ENCODE measurements at regions not wholly inside any gene's neighbourhood (a gene's known extent, or its start where the extent isn't known, plus 50 kb on each side); places are given as distances from the start of the nearest gene placed in this dataset.
A peak's percentile ranks its signal among the peaks of the same experiment; 100 is the strongest.

DNA sequence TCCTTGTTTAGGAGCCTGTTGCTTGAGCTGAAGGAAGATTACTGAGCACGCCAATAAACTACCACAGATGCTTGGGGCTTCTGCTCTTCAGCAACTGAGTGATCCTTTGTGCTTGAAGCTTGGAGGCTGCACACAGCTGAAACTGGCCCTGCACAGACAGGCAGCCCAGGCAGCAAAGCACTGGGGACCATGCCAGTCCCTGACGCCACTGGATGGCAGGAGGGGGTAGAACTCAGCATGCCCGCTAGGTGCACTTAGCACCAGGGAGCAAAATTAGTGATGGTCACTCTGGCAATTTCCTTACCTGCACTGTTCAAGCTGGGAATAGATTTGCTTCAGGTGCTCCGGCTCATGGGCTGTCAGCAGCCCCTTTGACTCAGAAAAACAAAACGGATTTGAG lies 91.5 kb downstream of the FAM50B start:
- Histone ChIP-seq H3K9me3 (ENCODE audit: control insufficient read depth in 2 of 2, low read length in 2 of 2) (no peaks in the 10 kb centered on the region), H3K4me3 (ENCODE audit: low read length in 2 of 2) (no peak overlapping the region)

DNA sequence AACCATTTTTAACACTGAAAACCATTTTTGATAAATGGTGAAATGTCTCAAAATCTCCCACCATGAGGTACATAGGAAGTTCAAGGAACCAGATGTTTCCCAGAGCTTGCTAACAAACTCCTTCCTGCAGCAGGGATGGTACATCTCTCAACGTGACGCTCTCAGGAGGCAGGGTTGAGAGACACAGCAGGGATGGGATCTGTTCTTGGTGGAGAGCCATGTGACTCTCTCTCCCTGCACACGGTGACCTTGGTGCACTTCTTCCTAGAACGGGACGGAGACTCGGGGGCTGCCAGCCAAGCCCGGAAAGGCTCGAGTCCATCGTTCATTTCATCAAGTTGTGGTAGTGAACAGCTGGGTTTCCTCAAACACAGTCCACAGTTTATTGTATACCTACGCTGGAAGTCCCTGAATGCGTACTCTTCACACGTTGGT lies 94.2 kb downstream of the FAM50B start:
- peaks cover 5% of the 10 kb centered on the region for H3K4me1 ChIP-seq (ENCODE audit: control insufficient read depth, insufficient read depth, low read length)
- H3K4me3 ChIP-seq (ENCODE audit: low read length in 2 of 2): no peak overlapping the region
- H3K27ac ChIP-seq (ENCODE audit: low read length): no peak overlapping the region
- H3K9ac ChIP-seq (ENCODE audit: low read length in 2 of 2): no peak overlapping the region
- H3K27me3 ChIP-seq (ENCODE audit: control insufficient read depth in 1 of 2, insufficient read depth in 2 of 2, low read length in 2 of 2): peaks cover 0 to 5% of the 10 kb centered on the region in 2 donors
- no peaks in the 10 kb centered on the region for H3K36me3 ChIP-seq (ENCODE audit: control insufficient read depth in 2 of 2, insufficient read depth in 2 of 2, low read length in 2 of 2)
- no peaks in the 10 kb centered on the region for H3K9me3 ChIP-seq (ENCODE audit: control insufficient read depth in 2 of 2, low read length in 2 of 2)

More for the DNA sequence above, 91.5 kb downstream of the FAM50B start:
- Histone ChIP-seq H3K36me3 (ENCODE audit: control insufficient read depth in 2 of 2, insufficient read depth in 2 of 2, low read length in 2 of 2) (no peaks in the 10 kb centered on the region), H3K27ac (ENCODE audit: low read length) (no peak overlapping the region), H3K4me1 (ENCODE audit: control insufficient read depth, insufficient read depth, low read length) (no peaks in the 10 kb centered on the region), H3K9ac (ENCODE audit: low read length in 2 of 2) (no peak overlapping the region), H3K27me3 (ENCODE audit: control insufficient read depth in 1 of 2, insufficient read depth in 2 of 2, low read length in 2 of 2) (peaks cover 0 to 5% of the 10 kb centered on the region in 2 donors)

- Histone ChIP-seq H3K9ac (ENCODE audit: low read length in 2 of 2) (no peak overlapping the region), H3K36me3 (ENCODE audit: control insufficient read depth in 2 of 2, insufficient read depth in 2 of 2, low read length in 2 of 2) (no peaks in the 10 kb centered on the region), H3K4me3 (ENCODE audit: low read length in 2 of 2) (no peak overlapping the region), H3K9me3 (ENCODE audit: control insufficient read depth in 2 of 2, low read length in 2 of 2) (no peaks in the 10 kb centered on the region), H3K27me3 (ENCODE audit: control insufficient read depth in 1 of 2, insufficient read depth in 2 of 2, low read length in 2 of 2) (peaks cover 0 to 5% of the 10 kb centered on the region in 2 donors), H3K4me1 (ENCODE audit: control insufficient read depth, insufficient read depth, low read length) (peaks cover 5% of the 10 kb centered on the region), H3K27ac (ENCODE audit: low read length) (no peak overlapping the region)
Measured at GRCh38 chr6:3944246-3944645, 95.1 kb downstream of the FAM50B start.

GRCh38 chr6:3946778-3947177 lies 97.6 kb downstream of the FAM50B start:
- H3K9ac ChIP-seq (ENCODE audit: low read length in 2 of 2): peak overlapping the region in 1 of 2 donors; percentile 62
- H3K4me1 ChIP-seq (ENCODE audit: control insufficient read depth, insufficient read depth, low read length): peaks cover 5% of the 10 kb centered on the region
- no peak overlapping the region for H3K27ac ChIP-seq (ENCODE audit: low read length)
- H3K4me3 ChIP-seq (ENCODE audit: low read length in 2 of 2): peak overlapping the region; percentile 34 to 70
- H3K27me3 ChIP-seq (ENCODE audit: control insufficient read depth in 1 of 2, insufficient read depth in 2 of 2, low read length in 2 of 2): peaks cover 0 to 4% of the 10 kb centered on the region in 2 donors
- H3K9me3 ChIP-seq (ENCODE audit: control insufficient read depth in 2 of 2, low read length in 2 of 2): no peaks in the 10 kb centered on the region
- no peaks in the 10 kb centered on the region for H3K36me3 ChIP-seq (ENCODE audit: control insufficient read depth in 2 of 2, insufficient read depth in 2 of 2, low read length in 2 of 2)

DNA sequence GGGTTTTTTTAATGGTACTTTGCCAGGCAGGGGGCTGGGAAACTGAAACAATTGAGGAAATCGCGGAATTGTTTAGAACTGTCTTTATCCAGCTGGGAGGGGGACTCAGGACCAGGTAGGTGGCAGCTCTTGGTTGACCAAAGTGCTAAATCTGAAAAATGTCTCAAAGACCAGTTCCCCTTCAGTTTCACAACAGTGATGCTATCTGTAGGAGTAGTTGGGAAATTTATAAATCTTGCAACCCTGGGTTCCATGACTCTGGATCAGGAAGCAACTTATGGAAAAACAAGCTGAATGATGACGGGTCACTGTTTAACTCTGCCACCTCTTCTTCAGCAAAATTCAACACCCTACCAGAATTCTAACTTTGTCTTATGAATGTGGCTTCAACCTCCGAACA lies 99.7 kb downstream of the FAM50B start:
- H3K36me3 ChIP-seq (ENCODE audit: control insufficient read depth in 2 of 2, insufficient read depth in 2 of 2, low read length in 2 of 2): no peaks in the 10 kb centered on the region
- H3K27ac ChIP-seq (ENCODE audit: low read length): no peak overlapping the region
- peaks cover 5% of the 10 kb centered on the region for H3K4me1 ChIP-seq (ENCODE audit: control insufficient read depth, insufficient read depth, low read length)
- no peak overlapping the region for H3K4me3 ChIP-seq (ENCODE audit: low read length in 2 of 2)
- no peak overlapping the region for H3K9ac ChIP-seq (ENCODE audit: low read length in 2 of 2)
- H3K9me3 ChIP-seq (ENCODE audit: control insufficient read depth in 2 of 2, low read length in 2 of 2): no peaks in the 10 kb centered on the region
- peaks cover 0 to 3% of the 10 kb centered on the region in 2 donors for H3K27me3 ChIP-seq (ENCODE audit: control insufficient read depth in 1 of 2, insufficient read depth in 2 of 2, low read length in 2 of 2)

- Histone ChIP-seq H3K36me3 (ENCODE audit: control insufficient read depth in 2 of 2, insufficient read depth in 2 of 2, low read length in 2 of 2) (no peaks in the 10 kb centered on the region), H3K27ac (ENCODE audit: low read length) (no peak overlapping the region), H3K9ac (ENCODE audit: low read length in 2 of 2) (no peak overlapping the region), H3K4me1 (ENCODE audit: control insufficient read depth, insufficient read depth, low read length) (peaks cover 5% of the 10 kb centered on the region), H3K9me3 (ENCODE audit: control insufficient read depth in 2 of 2, low read length in 2 of 2) (no peaks in the 10 kb centered on the region), H3K27me3 (ENCODE audit: control insufficient read depth in 1 of 2, insufficient read depth in 2 of 2, low read length in 2 of 2) (peaks cover 0 to 3% of the 10 kb centered on the region in 2 donors), H3K4me3 (ENCODE audit: low read length in 2 of 2) (no peak overlapping the region)
Measured at GRCh38 chr6:3949521-3949920, 100.3 kb downstream of the FAM50B start.

- no peaks in the 10 kb centered on the region for H3K27me3 ChIP-seq (ENCODE audit: control insufficient read depth in 1 of 2, insufficient read depth in 2 of 2, low read length in 2 of 2)
- H3K4me3 ChIP-seq (ENCODE audit: low read length in 2 of 2): no peak overlapping the region
- no peaks in the 10 kb centered on the region for H3K4me1 ChIP-seq (ENCODE audit: control insufficient read depth, insufficient read depth, low read length)
- H3K36me3 ChIP-seq (ENCODE audit: control insufficient read depth in 2 of 2, insufficient read depth in 2 of 2, low read length in 2 of 2): no peaks in the 10 kb centered on the region
- H3K9me3 ChIP-seq (ENCODE audit: control insufficient read depth in 2 of 2, low read length in 2 of 2): no peaks in the 10 kb centered on the region
- H3K27ac ChIP-seq (ENCODE audit: low read length): no peak overlapping the region
- no peak overlapping the region for H3K9ac ChIP-seq (ENCODE audit: low read length in 2 of 2)
Measured at GRCh38 chr6:3956054-3956453, 106.9 kb downstream of the FAM50B start.

DNA sequence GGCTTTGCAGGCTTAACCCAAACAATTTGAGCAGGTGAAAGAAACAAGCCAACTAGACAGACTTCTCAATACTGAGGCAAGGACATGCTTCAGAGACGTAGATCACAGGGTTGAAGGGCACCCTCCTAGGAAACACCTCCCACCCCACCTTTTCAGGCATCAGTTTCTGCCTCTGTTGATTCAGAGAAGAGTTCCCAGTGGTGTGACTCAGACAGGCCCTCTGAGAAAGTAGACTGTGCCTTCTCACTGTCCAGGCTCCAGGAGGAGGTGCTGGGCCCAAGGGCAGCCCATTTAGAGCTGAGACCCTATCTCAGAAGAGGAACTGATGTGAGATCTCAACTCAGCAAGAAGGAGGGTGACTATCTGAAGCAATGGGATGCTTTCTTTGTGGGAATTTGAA lies 108.1 kb downstream of the FAM50B start:
- no peaks in the 10 kb centered on the region for H3K9me3 ChIP-seq (ENCODE audit: control insufficient read depth in 2 of 2, low read length in 2 of 2)
- H3K4me3 ChIP-seq (ENCODE audit: low read length in 2 of 2): no peak overlapping the region
- no peaks in the 10 kb centered on the region for H3K36me3 ChIP-seq (ENCODE audit: control insufficient read depth in 2 of 2, insufficient read depth in 2 of 2, low read length in 2 of 2)
- H3K4me1 ChIP-seq (ENCODE audit: control insufficient read depth, insufficient read depth, low read length): no peaks in the 10 kb centered on the region
- H3K27ac ChIP-seq (ENCODE audit: low read length): no peak overlapping the region
- H3K9ac ChIP-seq (ENCODE audit: low read length in 2 of 2): no peak overlapping the region
- no peaks in the 10 kb centered on the region for H3K27me3 ChIP-seq (ENCODE audit: control insufficient read depth in 1 of 2, insufficient read depth in 2 of 2, low read length in 2 of 2)

DNA sequence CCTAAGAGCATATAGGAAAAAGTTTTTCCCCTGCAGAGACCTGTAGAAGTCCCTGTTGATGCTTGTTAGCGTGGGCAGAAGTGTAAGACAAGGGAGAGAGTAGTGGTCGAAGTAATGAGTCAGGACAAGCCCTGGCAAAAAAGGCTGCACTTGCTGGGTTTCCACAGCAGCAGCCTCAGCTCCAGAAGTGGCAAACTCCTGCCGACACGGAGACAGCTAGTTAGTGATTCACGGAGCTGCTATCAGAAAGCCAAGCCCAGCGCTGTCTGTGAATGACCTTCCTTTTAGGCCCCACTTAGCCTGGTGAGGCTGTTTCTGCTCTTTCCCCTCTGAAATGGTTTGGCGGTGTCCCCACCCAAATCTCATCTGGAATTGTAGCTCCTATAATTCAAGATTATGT lies 109.1 kb downstream of the FAM50B start:
- Histone ChIP-seq H3K27ac (ENCODE audit: low read length) (no peak overlapping the region), H3K4me1 (ENCODE audit: control insufficient read depth, insufficient read depth, low read length) (no peaks in the 10 kb centered on the region), H3K9me3 (ENCODE audit: control insufficient read depth in 2 of 2, low read length in 2 of 2) (no peaks in the 10 kb centered on the region), H3K36me3 (ENCODE audit: control insufficient read depth in 2 of 2, insufficient read depth in 2 of 2, low read length in 2 of 2) (no peaks in the 10 kb centered on the region), H3K27me3 (ENCODE audit: control insufficient read depth in 1 of 2, insufficient read depth in 2 of 2, low read length in 2 of 2) (no peaks in the 10 kb centered on the region), H3K4me3 (ENCODE audit: low read length in 2 of 2) (no peak overlapping the region), H3K9ac (ENCODE audit: low read length in 2 of 2) (no peak overlapping the region)

GRCh38 chr6:3959385-3959784 lies 110.2 kb downstream of the FAM50B start:
- Histone ChIP-seq H3K4me1 (ENCODE audit: control insufficient read depth, insufficient read depth, low read length) (no peaks in the 10 kb centered on the region), H3K4me3 (ENCODE audit: low read length in 2 of 2) (no peak overlapping the region), H3K9me3 (ENCODE audit: control insufficient read depth in 2 of 2, low read length in 2 of 2) (no peaks in the 10 kb centered on the region), H3K9ac (ENCODE audit: low read length in 2 of 2) (no peak overlapping the region), H3K36me3 (ENCODE audit: control insufficient read depth in 2 of 2, insufficient read depth in 2 of 2, low read length in 2 of 2) (no peaks in the 10 kb centered on the region), H3K27me3 (ENCODE audit: control insufficient read depth in 1 of 2, insufficient read depth in 2 of 2, low read length in 2 of 2) (no peaks in the 10 kb centered on the region), H3K27ac (ENCODE audit: low read length) (no peak overlapping the region)

GRCh38 chr6:3960754-3961361 lies 111.7 kb downstream of the FAM50B start:
- Histone ChIP-seq H3K36me3 (ENCODE audit: control insufficient read depth in 2 of 2, insufficient read depth in 2 of 2, low read length in 2 of 2) (no peaks in the 10 kb centered on the region), H3K9me3 (ENCODE audit: control insufficient read depth in 2 of 2, low read length in 2 of 2) (no peaks in the 10 kb centered on the region), H3K27me3 (ENCODE audit: control insufficient read depth in 1 of 2, insufficient read depth in 2 of 2, low read length in 2 of 2) (no peaks in the 10 kb centered on the region), H3K9ac (ENCODE audit: low read length in 2 of 2) (no peak overlapping the region), H3K27ac (ENCODE audit: low read length) (no peak overlapping the region), H3K4me3 (ENCODE audit: low read length in 2 of 2) (no peak overlapping the region), H3K4me1 (ENCODE audit: control insufficient read depth, insufficient read depth, low read length) (no peaks in the 10 kb centered on the region)

Data from stomach smooth muscle (tissue), 2 donors.